Fibroblast of skin of scalp (primary cell): ENCODE measurements at regions not wholly inside any gene's neighbourhood (a gene's known extent, or its start where the extent isn't known, plus 50 kb on each side); places are given as distances from the start of the nearest gene placed in this dataset.

Experiments used
- DNase-seq: peaks from one replicate; pipeline ENCODE4 v3.0.0-alpha.2; 2013

GRCh38 chr3:67781871-67782270 is 127.5 kb upstream of the SUCLG2 start:
- no peak for DNase-seq

- no peak for DNase-seq
Measured at GRCh38 chr3:67781218-67781617, 126.8 kb upstream of the SUCLG2 start.

- DNase-seq, result no peak
Measured at GRCh38 chr3:67774676-67775075, 120.3 kb upstream of the SUCLG2 start.

- DNase-seq, result no peak
Measured at GRCh38 chr3:67765575-67765974, 111.2 kb upstream of the SUCLG2 start.

GRCh38 chr3:67745296-67745695 is 90.9 kb upstream of the SUCLG2 start:
- no peak for DNase-seq

- no peak for DNase-seq
Measured at GRCh38 chr3:67744699-67745098, 90.3 kb upstream of the SUCLG2 start.

- DNase-seq, result peak; percentile 2
Measured at GRCh38 chr3:67739851-67740250, 85.4 kb upstream of the SUCLG2 start.

- no peak for DNase-seq
Measured at GRCh38 chr3:67737906-67738865, 83.8 kb upstream of the SUCLG2 start.

GRCh38 chr3:67737140-67737539 is 82.7 kb upstream of the SUCLG2 start:
- no peak for DNase-seq

GRCh38 chr3:67733269-67733950 is 79.0 kb upstream of the SUCLG2 start:
- DNase-seq, result no peak

GRCh38 chr3:67724434-67724833 is 70.0 kb upstream of the SUCLG2 start:
- no peak for DNase-seq

GRCh38 chr3:67723863-67724262 is 69.5 kb upstream of the SUCLG2 start:
- no peak for DNase-seq

GRCh38 chr3:67719333-67719732 is 64.9 kb upstream of the SUCLG2 start:
- DNase-seq, result peak; percentile 51

- DNase-seq, result no peak
Measured at GRCh38 chr3:67715971-67716370, 61.6 kb upstream of the SUCLG2 start.

GRCh38 chr3:67713764-67714469 is 59.5 kb upstream of the SUCLG2 start:
- DNase-seq, result no peak

GRCh38 chr3:67712259-67712658 is 57.8 kb upstream of the SUCLG2 start:
- DNase-seq, result no peak

- DNase-seq, result no peak
Measured at GRCh38 chr3:67710396-67710795, 56.0 kb upstream of the SUCLG2 start.

- peak; percentile 9 for DNase-seq
Measured at GRCh38 chr3:67706934-67707333, 52.5 kb upstream of the SUCLG2 start.

GRCh38 chr3:67704322-67704721 is 49.9 kb upstream of the SUCLG2 start:
- DNase-seq, result no peak
